ENCODE measurements at regions not wholly inside any gene's neighbourhood (a gene's known extent, or its start where the extent isn't known, plus 50 kb on each side); places are given as distances from the start of the nearest gene placed in this dataset.

GRCh38 chr1:110779636-110780035 lies 93.3 kb upstream of the CD53 start:
- TF ChIP-seq, protein P1, sequence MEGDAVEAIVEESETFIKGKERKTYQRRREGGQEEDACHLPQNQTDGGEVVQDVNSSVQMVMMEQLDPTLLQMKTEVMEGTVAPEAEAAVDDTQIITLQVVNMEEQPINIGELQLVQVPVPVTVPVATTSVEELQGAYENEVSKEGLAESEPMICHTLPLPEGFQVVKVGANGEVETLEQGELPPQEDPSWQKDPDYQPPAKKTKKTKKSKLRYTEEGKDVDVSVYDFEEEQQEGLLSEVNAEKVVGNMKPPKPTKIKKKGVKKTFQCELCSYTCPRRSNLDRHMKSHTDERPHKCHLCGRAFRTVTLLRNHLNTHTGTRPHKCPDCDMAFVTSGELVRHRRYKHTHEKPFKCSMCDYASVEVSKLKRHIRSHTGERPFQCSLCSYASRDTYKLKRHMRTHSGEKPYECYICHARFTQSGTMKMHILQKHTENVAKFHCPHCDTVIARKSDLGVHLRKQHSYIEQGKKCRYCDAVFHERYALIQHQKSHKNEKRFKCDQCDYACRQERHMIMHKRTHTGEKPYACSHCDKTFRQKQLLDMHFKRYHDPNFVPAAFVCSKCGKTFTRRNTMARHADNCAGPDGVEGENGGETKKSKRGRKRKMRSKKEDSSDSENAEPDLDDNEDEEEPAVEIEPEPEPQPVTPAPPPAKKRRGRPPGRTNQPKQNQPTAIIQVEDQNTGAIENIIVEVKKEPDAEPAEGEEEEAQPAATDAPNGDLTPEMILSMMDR (IDR thresholded peaks at IDR 0.05) = no peak
- no peak for TF ChIP-seq POLR2AphosphoS5 (IDR thresholded peaks at IDR 0.05; ENCODE audit: insufficient read depth in 1 of 2, low read depth in 1 of 2)
